ENCODE measurements at regions not wholly inside any gene's neighbourhood (a gene's known extent, or its start where the extent isn't known, plus 50 kb on each side); places are given as distances from the start of the nearest gene placed in this dataset.

DNA sequence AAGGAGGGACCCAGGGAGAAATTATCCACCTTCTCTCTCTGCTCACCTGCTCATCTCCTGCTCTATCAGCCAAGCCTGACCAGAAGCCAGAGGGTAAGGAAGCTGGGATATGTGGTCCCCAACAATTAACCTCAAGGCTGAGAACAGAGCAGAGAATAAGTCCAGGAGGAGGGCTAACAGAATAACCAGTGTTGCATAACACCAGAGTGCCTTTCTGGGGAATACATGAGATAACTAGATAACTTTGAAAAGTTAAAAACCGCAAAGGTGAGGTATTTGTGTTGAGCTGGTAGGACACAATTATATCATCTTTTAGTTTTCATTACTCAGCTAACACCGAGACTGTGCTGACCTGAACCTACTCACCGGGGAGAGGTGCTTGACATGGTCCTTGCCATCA lies 180.8 kb downstream of the SALL1 start:
- Histone ChIP-seq H3K4me3 (no peak overlapping the region), H3K9me3 (replicated peaks in 1 of 3) (no peaks in the 10 kb centered on the region), H3K36me3 (replicated peaks in 1 of 2) (no peaks in the 10 kb centered on the region), H3K27ac (no peak overlapping the region), H3K4me1 (replicated peaks in 1 of 2) (no peaks in the 10 kb centered on the region), H3K27me3 (no peaks in the 10 kb centered on the region)
- 78 to 90% (median 82%) methylated on average over 3 of the region's 3 CpGs for WGBS, 4 donors
- TF ChIP-seq, protein P1, sequence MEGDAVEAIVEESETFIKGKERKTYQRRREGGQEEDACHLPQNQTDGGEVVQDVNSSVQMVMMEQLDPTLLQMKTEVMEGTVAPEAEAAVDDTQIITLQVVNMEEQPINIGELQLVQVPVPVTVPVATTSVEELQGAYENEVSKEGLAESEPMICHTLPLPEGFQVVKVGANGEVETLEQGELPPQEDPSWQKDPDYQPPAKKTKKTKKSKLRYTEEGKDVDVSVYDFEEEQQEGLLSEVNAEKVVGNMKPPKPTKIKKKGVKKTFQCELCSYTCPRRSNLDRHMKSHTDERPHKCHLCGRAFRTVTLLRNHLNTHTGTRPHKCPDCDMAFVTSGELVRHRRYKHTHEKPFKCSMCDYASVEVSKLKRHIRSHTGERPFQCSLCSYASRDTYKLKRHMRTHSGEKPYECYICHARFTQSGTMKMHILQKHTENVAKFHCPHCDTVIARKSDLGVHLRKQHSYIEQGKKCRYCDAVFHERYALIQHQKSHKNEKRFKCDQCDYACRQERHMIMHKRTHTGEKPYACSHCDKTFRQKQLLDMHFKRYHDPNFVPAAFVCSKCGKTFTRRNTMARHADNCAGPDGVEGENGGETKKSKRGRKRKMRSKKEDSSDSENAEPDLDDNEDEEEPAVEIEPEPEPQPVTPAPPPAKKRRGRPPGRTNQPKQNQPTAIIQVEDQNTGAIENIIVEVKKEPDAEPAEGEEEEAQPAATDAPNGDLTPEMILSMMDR (IDR thresholded peaks at IDR 0.05) = no peak
- no peak for TF ChIP-seq POLR2A (IDR thresholded peaks at IDR 0.05)
- intact Hi-C loops (cut with DNase I) = no loop called here
- no peak for DNase-seq

DNA sequence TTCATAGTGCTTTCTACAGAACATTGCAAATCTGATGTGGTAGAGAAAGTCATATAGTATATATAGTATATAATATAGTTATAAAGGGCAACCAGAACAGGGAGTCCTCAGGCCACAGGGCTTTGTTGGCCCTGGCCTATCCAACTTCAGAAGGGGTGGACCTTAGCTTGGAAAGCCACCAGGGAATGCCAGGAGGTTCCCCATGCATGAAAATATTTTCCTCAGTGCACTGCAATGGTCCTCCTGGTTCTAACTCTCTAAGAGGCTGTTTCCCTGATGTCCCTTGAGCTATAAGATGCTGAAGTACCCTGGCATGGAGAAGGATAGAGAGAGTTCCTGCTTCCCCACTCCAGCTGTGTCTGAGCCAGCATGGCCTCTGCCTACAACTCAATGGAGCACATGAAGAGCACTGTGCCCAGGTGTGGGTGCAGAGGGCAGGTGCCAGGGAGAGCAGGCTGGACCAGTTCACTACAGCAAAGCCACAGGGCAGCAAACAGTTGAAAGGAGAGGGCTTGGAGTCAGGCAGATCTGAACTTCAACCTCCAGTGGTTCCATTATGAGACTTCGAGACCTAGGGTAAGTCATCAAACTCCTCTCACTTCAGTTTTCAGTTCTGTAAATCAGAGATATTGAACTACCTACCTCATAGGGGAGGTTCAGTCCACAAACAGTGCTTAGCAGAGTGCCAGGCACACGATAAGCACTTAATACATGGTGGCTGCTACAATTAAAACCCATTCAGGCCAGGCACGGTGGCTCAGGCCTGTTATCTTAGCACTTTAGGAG lies 183.1 kb downstream of the SALL1 start:
- intact Hi-C loops (cut with DNase I) = no loop called here
- H3K27me3 ChIP-seq = no peaks in the 10 kb centered on the region
- H3K9me3 ChIP-seq (replicated peaks in 1 of 3) = no peaks in the 10 kb centered on the region
- TF ChIP-seq POLR2A (IDR thresholded peaks at IDR 0.05) = no peak
- TF ChIP-seq, protein P1 (IDR thresholded peaks at IDR 0.05) = no peak
- H3K4me1 ChIP-seq (replicated peaks in 1 of 2) = no peaks in the 10 kb centered on the region
- 72 to 78% (median 72%) methylated on average over 3 of the region's 3 CpGs for WGBS, 4 donors
- H3K4me3 ChIP-seq = no peak overlapping the region
- no peak overlapping the region for H3K27ac ChIP-seq
- H3K36me3 ChIP-seq (replicated peaks in 1 of 2) = no peaks in the 10 kb centered on the region
- no peak for DNase-seq

DNA sequence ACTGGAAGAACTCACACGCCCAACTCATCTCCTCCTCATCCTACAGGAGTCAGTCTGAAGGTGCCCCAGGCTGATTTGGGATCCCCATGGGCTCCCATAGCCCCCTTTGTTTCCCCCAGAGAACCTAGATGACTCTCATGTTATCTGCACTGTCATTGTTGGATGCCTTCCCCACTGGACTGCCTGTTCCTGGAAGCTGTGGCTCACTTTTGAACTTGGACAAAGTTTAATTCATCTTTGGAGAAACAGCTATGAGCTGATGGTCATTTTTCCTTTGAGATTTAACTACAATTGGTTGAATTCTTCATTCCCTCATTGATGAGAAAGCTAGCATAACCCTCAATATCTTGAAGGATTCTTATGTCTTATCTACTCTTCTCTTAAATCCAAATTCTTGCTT lies 186.6 kb downstream of the SALL1 start:
- H3K4me1 ChIP-seq (replicated peaks in 1 of 2) = no peaks in the 10 kb centered on the region
- H3K36me3 ChIP-seq (replicated peaks in 1 of 2) = no peaks in the 10 kb centered on the region
- WGBS, 4 donors = 63 to 100% (median 90%) methylated on average over 1 of the region's 1 CpG
- intact Hi-C loops (cut with DNase I) = no loop called here
- no peaks in the 10 kb centered on the region for H3K9me3 ChIP-seq (replicated peaks in 1 of 3)
- no peak for DNase-seq
- H3K4me3 ChIP-seq = no peak overlapping the region
- no peaks in the 10 kb centered on the region for H3K27me3 ChIP-seq
- TF ChIP-seq POLR2A (IDR thresholded peaks at IDR 0.05) = no peak
- TF ChIP-seq, protein P1 (IDR thresholded peaks at IDR 0.05) = no peak
- H3K27ac ChIP-seq = no peak overlapping the region

DNA sequence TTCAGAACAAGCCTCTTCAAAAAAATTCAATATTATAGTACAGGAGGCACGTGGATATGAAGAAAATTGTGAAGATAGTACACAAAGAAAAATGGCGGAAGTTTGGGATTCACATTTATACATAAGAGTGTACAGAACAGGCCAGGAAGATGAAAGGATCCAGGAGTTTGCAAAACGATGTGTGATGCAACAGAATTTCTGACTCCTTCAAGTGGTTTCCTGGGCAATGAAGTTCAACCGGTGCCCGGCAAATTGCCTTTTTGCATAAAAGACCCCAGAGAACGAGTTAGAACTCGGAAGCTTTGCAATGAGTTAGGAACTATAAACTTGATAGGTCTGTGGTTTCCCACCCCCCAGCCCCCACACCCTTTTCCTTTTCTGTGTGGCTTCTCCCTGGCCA lies 189.1 kb downstream of the SALL1 start:
- no peaks in the 10 kb centered on the region for H3K36me3 ChIP-seq (replicated peaks in 1 of 2)
- no peak overlapping the region for H3K4me3 ChIP-seq
- WGBS, 4 donors = 60 to 66% (median 65%) methylated on average over 7 of the region's 7 CpGs
- intact Hi-C loops (cut with DNase I) = no loop called here
- H3K9me3 ChIP-seq (replicated peaks in 1 of 3) = no peaks in the 10 kb centered on the region
- no peaks in the 10 kb centered on the region for H3K27me3 ChIP-seq
- H3K27ac ChIP-seq = no peak overlapping the region
- no peaks in the 10 kb centered on the region for H3K4me1 ChIP-seq (replicated peaks in 1 of 2)
- no peak for DNase-seq
- TF ChIP-seq, protein P1 (IDR thresholded peaks at IDR 0.05) = no peak
- TF ChIP-seq POLR2A (IDR thresholded peaks at IDR 0.05) = no peak

Data from adrenal gland (tissue), 9 donors.